Inferior parietal cortex (tissue), 1 donor: ENCODE measurements at regions not wholly inside any gene's neighbourhood (a gene's known extent, or its start where the extent isn't known, plus 50 kb on each side); places are given as distances from the start of the nearest gene placed in this dataset.
"Not testable (repeated sequence)": the region's sequence is repeated elsewhere in the genome, so short reads cannot be mapped to it uniquely, and the experiment has no call there.

ENCODE experiments used
- DNase-seq: peaks from one replicate; pipeline ENCODE4 v3.0.0-alpha.2; 2016; ENCODE audit errors: extremely low spot score

DNA sequence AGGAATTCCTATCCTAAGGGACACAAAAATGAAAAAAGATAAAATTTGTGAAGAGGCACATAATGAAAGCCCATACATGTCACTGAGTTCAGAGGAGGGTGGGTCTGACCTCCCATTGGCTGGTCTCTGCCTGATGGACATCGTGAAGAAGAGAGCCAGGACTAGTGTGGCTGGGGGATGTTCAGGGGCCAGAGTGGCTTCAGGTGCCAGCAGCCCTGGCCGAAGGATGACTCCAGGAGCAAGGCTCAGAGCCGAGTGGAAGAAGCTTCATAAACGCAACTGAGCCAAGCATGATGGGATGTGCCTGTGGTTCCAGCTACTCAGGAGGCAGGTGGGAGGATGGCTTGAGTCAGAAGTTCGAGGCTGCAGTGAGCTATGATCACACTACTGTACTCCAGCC is 56.9 kb upstream of the ATP5PO start:
- DNase-seq: no peak

GRCh38 chr21:33971492-33972013 is 55.9 kb upstream of the ATP5PO start:
- DNase-seq: no peak

DNA sequence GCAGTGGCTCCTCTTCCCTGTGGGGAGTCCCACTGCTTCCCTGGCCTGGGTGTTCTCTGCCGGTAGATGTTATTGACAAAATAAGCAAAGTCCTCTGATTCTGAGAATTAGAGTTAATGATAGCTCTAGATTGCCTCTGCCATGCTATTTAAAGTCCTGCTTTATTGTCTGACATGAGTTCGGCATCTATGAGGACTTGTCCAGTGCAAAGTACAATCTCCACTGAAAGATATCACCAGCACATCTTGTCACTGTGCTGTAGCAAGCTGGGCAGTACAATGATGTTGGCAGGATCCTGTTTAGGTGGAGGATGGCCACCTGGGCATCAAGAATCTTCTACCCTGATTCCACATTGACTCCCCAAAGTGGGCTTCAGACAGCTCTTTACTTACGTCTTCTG is 54.0 kb upstream of the ATP5PO start:
- DNase-seq: no peak

- DNase-seq: no peak
Measured at GRCh38 chr21:33968995-33969348, 53.4 kb upstream of the ATP5PO start.

DNA sequence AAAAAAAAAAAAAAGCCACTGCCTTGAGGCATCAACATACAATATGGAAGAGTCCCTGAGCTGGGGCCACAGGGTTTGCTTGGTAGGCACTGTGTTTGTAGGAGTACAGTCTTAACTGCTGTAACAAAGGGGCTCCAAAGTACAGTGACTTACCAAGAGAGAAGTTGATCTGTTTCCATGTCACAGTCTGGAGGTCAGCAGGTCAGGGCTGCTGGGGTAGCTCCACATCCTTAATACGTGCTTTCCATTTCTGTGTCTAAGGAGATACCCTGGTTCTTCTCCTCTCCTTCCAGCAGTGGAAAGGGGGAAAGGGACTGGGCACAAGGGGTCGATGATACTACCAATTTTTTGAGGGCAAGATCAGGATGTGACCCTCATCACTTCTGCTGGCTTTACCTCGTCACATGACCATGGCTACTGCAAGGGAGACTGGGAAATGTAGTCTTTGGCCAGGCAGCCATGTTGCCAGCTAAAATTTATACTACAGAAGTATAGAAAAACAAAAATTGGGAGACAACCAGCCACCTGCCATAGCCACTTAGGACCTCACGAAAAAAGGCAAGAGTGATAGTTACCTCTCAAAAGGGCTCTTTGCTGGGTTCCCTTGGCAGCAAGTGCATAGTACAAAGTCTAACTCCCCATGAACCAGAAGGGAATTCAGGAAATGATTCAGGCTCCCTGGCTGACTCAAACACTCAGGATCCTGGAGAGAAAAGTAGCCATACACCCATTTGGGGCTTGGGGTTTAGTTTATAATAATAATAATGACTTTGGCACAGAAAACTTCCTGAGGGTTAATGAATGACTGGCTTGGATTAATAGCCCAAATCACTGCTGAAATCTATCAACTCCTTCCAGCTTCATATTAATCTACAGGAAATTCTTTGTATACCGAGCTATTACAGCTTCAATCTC is 52.7 kb upstream of the ATP5PO start:
- no peak for DNase-seq

- no peak for DNase-seq
Measured at GRCh38 chr21:33967086-33967571, 51.5 kb upstream of the ATP5PO start.

DNA sequence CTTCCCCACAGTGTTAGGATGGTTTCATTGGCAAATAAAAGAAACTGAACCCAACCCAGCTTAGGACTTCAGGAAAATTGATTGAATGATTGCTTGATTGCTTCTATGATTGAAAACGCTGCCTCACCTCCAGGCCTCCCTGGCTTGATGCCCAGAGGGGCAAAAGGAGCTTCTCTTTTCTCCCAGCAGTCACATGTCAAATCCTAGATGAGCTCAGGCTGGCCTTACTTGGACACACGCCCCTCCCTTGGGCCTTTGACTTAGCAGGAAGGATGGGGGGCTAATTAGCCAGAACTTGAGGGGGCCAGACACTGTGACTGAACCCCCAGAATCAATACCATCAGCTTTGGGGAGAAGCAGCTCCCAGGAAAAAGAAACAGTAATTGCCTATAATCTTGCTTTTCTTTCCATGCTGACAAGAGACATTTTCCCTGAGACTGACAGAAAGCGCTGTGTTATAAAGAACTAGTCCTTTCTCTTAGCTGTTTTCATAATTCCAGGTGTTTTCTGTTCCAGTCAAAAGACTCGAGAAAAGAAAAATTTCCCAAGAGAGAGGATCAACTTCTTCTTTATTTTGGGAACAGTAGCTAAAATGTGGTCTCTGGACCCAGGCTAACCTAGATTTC is 50.8 kb upstream of the ATP5PO start:
- no peak for DNase-seq

DNA sequence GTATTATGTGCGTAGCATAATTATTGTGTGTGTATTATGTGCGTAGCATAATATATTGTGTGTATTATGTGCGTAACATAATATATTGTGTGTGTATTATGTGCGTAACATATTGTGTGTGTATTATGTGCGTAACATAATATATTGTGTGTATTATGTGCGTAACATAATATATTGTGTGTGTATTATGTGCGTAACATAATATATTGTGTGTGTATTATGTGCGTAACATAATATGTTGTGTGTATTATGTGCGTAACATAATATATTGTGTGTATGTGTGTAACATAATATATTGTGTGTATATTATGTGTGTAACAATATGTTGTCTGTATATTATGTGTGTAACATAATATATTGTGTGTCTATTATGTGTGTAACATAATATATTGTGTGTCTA is 50.1 kb upstream of the ATP5PO start:
- not testable (repeated sequence) for DNase-seq
